ENCODE measurements at regions not wholly inside any gene's neighbourhood (a gene's known extent, or its start where the extent isn't known, plus 50 kb on each side); places are given as distances from the start of the nearest gene placed in this dataset.

- Histone ChIP-seq H4K20me1 (ENCODE audit: insufficient read depth) (no peaks in the 10 kb centered on the region), H3F3A (replicated peaks; ENCODE audit: insufficient read depth) (no peaks in the 10 kb centered on the region), H2AFZ (ENCODE audit: low read depth) (no peak overlapping the region), H3K4me3 (ENCODE audit: low read depth in 2 of 2, low read length in 1 of 2) (no peak overlapping the region), H3K9me3 (no peaks in the 10 kb centered on the region), H3K4me2 (no peak overlapping the region), H3K79me2 (ENCODE audit: insufficient read depth) (no peaks in the 10 kb centered on the region), H3K27me3 (ENCODE audit: insufficient read depth) (no peaks in the 10 kb centered on the region), H3K27ac (ENCODE audit: low read depth in 2 of 2, low read length in 1 of 2) (no peak overlapping the region), H3K4me1 (ENCODE audit: control insufficient read depth in 1 of 2, insufficient read depth in 2 of 2, low read depth in 1 of 2, low read length in 1 of 2) (no peaks in the 10 kb centered on the region), H3K9ac (no peak overlapping the region), H3K36me3 (replicated peaks in 1 of 2; ENCODE audit: control insufficient read depth in 1 of 2, insufficient read depth in 2 of 2, low read length in 1 of 2) (no peaks in the 10 kb centered on the region), H3K9me2 (no peaks in the 10 kb centered on the region)
- POLR2A ChIA-PET = no interaction called here
- DNase-seq = no peak
- TF ChIP-seq POLR2AphosphoS5 (IDR thresholded peaks at IDR 0.05; ENCODE audit: low read depth, low read length) = no peak
- TF ChIP-seq ZBTB33 (IDR thresholded peaks at IDR 0.05; ENCODE audit: borderline replicate concordance, low read depth) = no peak
- CTCF ChIA-PET = interaction anchor here (1.0 kb wide), 1 partner anchor 829 kb away, joined by 3 read pairs; no protein-coding TSS in a partner anchor
- WGBS (ENCODE audit: low lambda C conversion rate) = 5% methylated on average over 5 of the region's 5 CpGs
These were observed 254.8 kb downstream of the SATB2 start for GRCh38 chr2:199202964-199203363.

GRCh38 chr2:199201539-199201938 is 256.2 kb downstream of the SATB2 start:
- Histone ChIP-seq H3K27me3 (ENCODE audit: insufficient read depth) (no peaks in the 10 kb centered on the region), H3K4me1 (ENCODE audit: control insufficient read depth in 1 of 2, insufficient read depth in 2 of 2, low read depth in 1 of 2, low read length in 1 of 2) (no peaks in the 10 kb centered on the region), H3K36me3 (replicated peaks in 1 of 2; ENCODE audit: control insufficient read depth in 1 of 2, insufficient read depth in 2 of 2, low read length in 1 of 2) (no peaks in the 10 kb centered on the region), H3K4me2 (no peak overlapping the region), H3K9me3 (no peaks in the 10 kb centered on the region), H3K9me2 (no peaks in the 10 kb centered on the region), H3K9ac (no peak overlapping the region), H2AFZ (ENCODE audit: low read depth) (no peak overlapping the region), H3F3A (replicated peaks; ENCODE audit: insufficient read depth) (no peaks in the 10 kb centered on the region), H4K20me1 (ENCODE audit: insufficient read depth) (no peaks in the 10 kb centered on the region), H3K4me3 (ENCODE audit: low read depth in 2 of 2, low read length in 1 of 2) (no peak overlapping the region), H3K79me2 (ENCODE audit: insufficient read depth) (no peaks in the 10 kb centered on the region), H3K27ac (ENCODE audit: low read depth in 2 of 2, low read length in 1 of 2) (no peak overlapping the region)
- ChIA-PET CTCF (interaction anchor here (0.7 kb wide), 1 partner anchor 544 kb away, joined by 4 read pairs; no protein-coding TSS in a partner anchor), POLR2A (no interaction called here)
- DNase-seq = no peak
- TF ChIP-seq FOSL2 (IDR thresholded peaks at IDR 0.05; ENCODE audit: borderline replicate concordance, low read depth) = no peak
- no peak for TF ChIP-seq ELF1 (IDR thresholded peaks at IDR 0.05)
- no peak for TF ChIP-seq RAD21 (IDR thresholded peaks at IDR 0.05; ENCODE audit: low read length)
- TF ChIP-seq GABPA (IDR thresholded peaks at IDR 0.05; ENCODE audit: low read depth) = no peak
- TF ChIP-seq USF2 (IDR thresholded peaks at IDR 0.05; ENCODE audit: borderline replicate concordance, low read depth, low read length) = no peak
- 2% methylated on average over 1 of the region's 1 CpG for WGBS (ENCODE audit: low lambda C conversion rate)

- Histone ChIP-seq H3K9me2 (no peaks in the 10 kb centered on the region), H3K27me3 (ENCODE audit: insufficient read depth) (no peaks in the 10 kb centered on the region), H3K4me2 (no peak overlapping the region), H3K27ac (ENCODE audit: low read depth in 2 of 2, low read length in 1 of 2) (no peak overlapping the region), H3F3A (replicated peaks; ENCODE audit: insufficient read depth) (no peaks in the 10 kb centered on the region), H3K4me3 (ENCODE audit: low read depth in 2 of 2, low read length in 1 of 2) (no peak overlapping the region), H2AFZ (ENCODE audit: low read depth) (no peak overlapping the region), H3K9me3 (no peaks in the 10 kb centered on the region), H3K36me3 (replicated peaks in 1 of 2; ENCODE audit: control insufficient read depth in 1 of 2, insufficient read depth in 2 of 2, low read length in 1 of 2) (no peaks in the 10 kb centered on the region), H3K79me2 (ENCODE audit: insufficient read depth) (no peaks in the 10 kb centered on the region), H3K4me1 (ENCODE audit: control insufficient read depth in 1 of 2, insufficient read depth in 2 of 2, low read depth in 1 of 2, low read length in 1 of 2) (no peaks in the 10 kb centered on the region), H3K9ac (no peak overlapping the region), H4K20me1 (ENCODE audit: insufficient read depth) (no peaks in the 10 kb centered on the region)
- WGBS (ENCODE audit: low lambda C conversion rate) = 3% methylated on average over 1 of the region's 1 CpG
- ChIA-PET CTCF (no interaction called here), POLR2A (no interaction called here)
- no peak for DNase-seq
- TF ChIP-seq PBX3 (IDR thresholded peaks at IDR 0.05) (no peak), TAF1 (IDR thresholded peaks at IDR 0.05; ENCODE audit: borderline replicate concordance, low read depth, low read length) (no peak), GABPA (IDR thresholded peaks at IDR 0.05; ENCODE audit: low read depth) (no peak), FOXJ3 (CRISPR knock-in tag; IDR thresholded peaks at IDR 0.05) (no peak), NRF1 (IDR thresholded peaks at IDR 0.05; ENCODE audit: low read depth, low read length) (no peak), REST (IDR thresholded peaks at IDR 0.05; ENCODE audit: low read depth, low read length) (no peak), FOXM1 (IDR thresholded peaks at IDR 0.05; ENCODE audit: low read depth) (no peak), IRF3 (IDR thresholded peaks at IDR 0.05; ENCODE audit: low read depth, low read length) (no peak)
These were observed 257.9 kb downstream of the SATB2 start for GRCh38 chr2:199199797-199200196.
